ENCODE measurements at regions not wholly inside any gene's neighbourhood (a gene's known extent, or its start where the extent isn't known, plus 50 kb on each side); places are given as distances from the start of the nearest gene placed in this dataset.
A peak's percentile ranks its signal among the peaks of the same experiment; 100 is the strongest.

- DNase-seq (ENCODE audit: extremely low read depth, insufficient read length) = peak; percentile 42
Observed at GRCh38 chr17:68771867-68772515, 170.8 kb upstream of the FAM20A start.

GRCh38 chr17:68768804-68769203 is 167.6 kb upstream of the FAM20A start:
- no peak for TF ChIP-seq CTCF (IDR thresholded peaks at IDR 0.05; ENCODE audit: insufficient read depth, low read length, poor library complexity, severe bottlenecking)

More at GRCh38 chr17:68771867-68772515, 170.8 kb upstream of the FAM20A start:
- peak; percentile 63 for TF ChIP-seq CTCF (IDR thresholded peaks at IDR 0.05; ENCODE audit: insufficient read depth, low read length, poor library complexity, severe bottlenecking)
- Histone ChIP-seq H3K27me3 (replicated peaks; ENCODE audit: control insufficient read depth, insufficient read depth, low read length) (no peaks in the 10 kb centered on the region), H3K36me3 (ENCODE audit: control insufficient read depth, insufficient read depth, low read length) (no peaks in the 10 kb centered on the region), H3K4me3 (replicated peaks; ENCODE audit: low read depth, low read length) (peak overlapping the region; percentile 24)

GRCh38 chr17:68766640-68767039 is 165.5 kb upstream of the FAM20A start:
- Histone ChIP-seq H3K36me3 (ENCODE audit: control insufficient read depth, insufficient read depth, low read length) (no peaks in the 10 kb centered on the region), H3K27me3 (replicated peaks; ENCODE audit: control insufficient read depth, insufficient read depth, low read length) (no peaks in the 10 kb centered on the region), H3K4me3 (replicated peaks; ENCODE audit: low read depth, low read length) (no peak overlapping the region)
- no peak for TF ChIP-seq CTCF (IDR thresholded peaks at IDR 0.05; ENCODE audit: insufficient read depth, low read length, poor library complexity, severe bottlenecking)
- no peak for DNase-seq (ENCODE audit: extremely low read depth, insufficient read length)

More at GRCh38 chr17:68768804-68769203, 167.6 kb upstream of the FAM20A start:
- no peaks in the 10 kb centered on the region for H3K36me3 ChIP-seq (ENCODE audit: control insufficient read depth, insufficient read depth, low read length)
- H3K27me3 ChIP-seq (replicated peaks; ENCODE audit: control insufficient read depth, insufficient read depth, low read length) = no peaks in the 10 kb centered on the region
- DNase-seq (ENCODE audit: extremely low read depth, insufficient read length) = no peak
- no peak overlapping the region for H3K4me3 ChIP-seq (replicated peaks; ENCODE audit: low read depth, low read length)

GRCh38 chr17:68763562-68763961 is 162.4 kb upstream of the FAM20A start:
- H3K27me3 ChIP-seq (replicated peaks; ENCODE audit: control insufficient read depth, insufficient read depth, low read length) = no peaks in the 10 kb centered on the region
- DNase-seq (ENCODE audit: extremely low read depth, insufficient read length) = no peak
- H3K36me3 ChIP-seq (ENCODE audit: control insufficient read depth, insufficient read depth, low read length) = no peaks in the 10 kb centered on the region
- no peak for TF ChIP-seq CTCF (IDR thresholded peaks at IDR 0.05; ENCODE audit: insufficient read depth, low read length, poor library complexity, severe bottlenecking)
- H3K4me3 ChIP-seq (replicated peaks; ENCODE audit: low read depth, low read length) = no peak overlapping the region

GRCh38 chr17:68762911-68763310 is 161.7 kb upstream of the FAM20A start:
- no peak for DNase-seq (ENCODE audit: extremely low read depth, insufficient read length)
- Histone ChIP-seq H3K36me3 (ENCODE audit: control insufficient read depth, insufficient read depth, low read length) (no peaks in the 10 kb centered on the region), H3K4me3 (replicated peaks; ENCODE audit: low read depth, low read length) (no peak overlapping the region), H3K27me3 (replicated peaks; ENCODE audit: control insufficient read depth, insufficient read depth, low read length) (no peaks in the 10 kb centered on the region)
- TF ChIP-seq CTCF (IDR thresholded peaks at IDR 0.05; ENCODE audit: insufficient read depth, low read length, poor library complexity, severe bottlenecking) = no peak

- Histone ChIP-seq H3K4me3 (replicated peaks; ENCODE audit: low read depth, low read length) (no peak overlapping the region), H3K27me3 (replicated peaks; ENCODE audit: control insufficient read depth, insufficient read depth, low read length) (no peaks in the 10 kb centered on the region), H3K36me3 (ENCODE audit: control insufficient read depth, insufficient read depth, low read length) (no peaks in the 10 kb centered on the region)
- no peak for TF ChIP-seq CTCF (IDR thresholded peaks at IDR 0.05; ENCODE audit: insufficient read depth, low read length, poor library complexity, severe bottlenecking)
- DNase-seq (ENCODE audit: extremely low read depth, insufficient read length) = no peak
Observed at GRCh38 chr17:68760141-68760475, 158.9 kb upstream of the FAM20A start.
